ENCODE measurements at regions not wholly inside any gene's neighbourhood (a gene's known extent, or its start where the extent isn't known, plus 50 kb on each side); places are given as distances from the start of the nearest gene placed in this dataset.

DNA sequence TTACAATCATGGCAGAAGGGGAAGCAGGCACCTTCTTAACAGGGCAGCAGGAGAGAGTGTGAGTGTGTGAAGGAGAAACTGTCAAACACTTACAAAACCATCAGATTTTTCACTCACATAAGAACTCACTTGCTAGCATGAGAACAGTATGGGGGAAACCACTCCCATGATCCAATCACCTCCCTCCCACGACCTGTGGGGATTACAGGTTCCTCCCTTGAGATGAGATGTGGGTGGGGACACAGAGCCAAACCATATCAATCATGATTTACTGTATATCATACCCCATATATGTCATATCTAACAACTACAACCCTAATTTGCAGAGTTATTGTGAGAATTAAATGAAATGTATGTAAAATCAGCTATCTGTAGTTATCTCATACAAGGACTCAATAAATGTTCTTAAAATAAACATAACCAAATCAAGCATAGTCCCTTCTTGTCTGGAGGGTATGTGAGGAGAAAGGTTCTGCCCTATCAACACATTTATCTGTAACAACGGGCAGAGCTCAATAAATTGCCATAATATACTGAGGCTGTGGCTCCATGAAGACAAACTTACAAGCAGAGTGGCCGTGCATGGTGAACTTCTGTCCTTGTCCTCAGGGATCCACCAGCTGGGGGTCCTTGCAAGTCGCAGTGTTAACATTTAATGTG, 504.7 kb downstream of the SOX2 start:
- H4K20me1 ChIP-seq (ENCODE audit: control insufficient read depth, insufficient read depth, low read length, poor library complexity, severe bottlenecking), result no peaks in the 10 kb centered on the region
- Mint-ChIP-seq H3K27ac (no peak overlapping the region), H3K4me1 (no peaks in the 10 kb centered on the region), H3K27me3 (no peaks in the 10 kb centered on the region), H3K9me3 (ENCODE audit: insufficient read depth) (no peaks in the 10 kb centered on the region), H3K4me3 (no peak overlapping the region)
- intact Hi-C loops (cut with micrococcal nuclease), result no loop called here
- no peak overlapping the region for H3K4me3 ChIP-seq (ENCODE audit: control extremely low read depth in 1 of 5, extremely low read depth in 1 of 5, insufficient read depth in 1 of 5, low read depth in 2 of 5, low read length in 4 of 5)
- DNase-seq (no peak), ATAC-seq (ENCODE audit: low read depth) (no peak)
- H3K79me2 ChIP-seq (ENCODE audit: control insufficient read depth, insufficient read depth, low read length), result no peaks in the 10 kb centered on the region
- no peak overlapping the region for H3K27ac ChIP-seq (ENCODE audit: low read length in 2 of 2)
- ChIA-PET POLR2A (no interaction called here), CTCF (no interaction called here)
- no peaks in the 10 kb centered on the region for H3K4me1 ChIP-seq (ENCODE audit: control insufficient read depth in 2 of 2, insufficient read depth in 2 of 2, low read length in 2 of 2)
- TF ChIP-seq, protein P1, sequence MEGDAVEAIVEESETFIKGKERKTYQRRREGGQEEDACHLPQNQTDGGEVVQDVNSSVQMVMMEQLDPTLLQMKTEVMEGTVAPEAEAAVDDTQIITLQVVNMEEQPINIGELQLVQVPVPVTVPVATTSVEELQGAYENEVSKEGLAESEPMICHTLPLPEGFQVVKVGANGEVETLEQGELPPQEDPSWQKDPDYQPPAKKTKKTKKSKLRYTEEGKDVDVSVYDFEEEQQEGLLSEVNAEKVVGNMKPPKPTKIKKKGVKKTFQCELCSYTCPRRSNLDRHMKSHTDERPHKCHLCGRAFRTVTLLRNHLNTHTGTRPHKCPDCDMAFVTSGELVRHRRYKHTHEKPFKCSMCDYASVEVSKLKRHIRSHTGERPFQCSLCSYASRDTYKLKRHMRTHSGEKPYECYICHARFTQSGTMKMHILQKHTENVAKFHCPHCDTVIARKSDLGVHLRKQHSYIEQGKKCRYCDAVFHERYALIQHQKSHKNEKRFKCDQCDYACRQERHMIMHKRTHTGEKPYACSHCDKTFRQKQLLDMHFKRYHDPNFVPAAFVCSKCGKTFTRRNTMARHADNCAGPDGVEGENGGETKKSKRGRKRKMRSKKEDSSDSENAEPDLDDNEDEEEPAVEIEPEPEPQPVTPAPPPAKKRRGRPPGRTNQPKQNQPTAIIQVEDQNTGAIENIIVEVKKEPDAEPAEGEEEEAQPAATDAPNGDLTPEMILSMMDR (IDR thresholded peaks at IDR 0.05), result no peak
- TF ChIP-seq EZH2 (IDR thresholded peaks at IDR 0.05; ENCODE audit: borderline replicate concordance, insufficient read depth, low read depth, low read length, poor library complexity, severe bottlenecking), result no peak
- H3K9me3 ChIP-seq (ENCODE audit: control extremely low read depth in 1 of 3, control insufficient read depth in 2 of 3, insufficient read depth in 1 of 3, low read length in 2 of 3), result no peaks in the 10 kb centered on the region
- 74% methylated on average over 3 of the region's 4 CpGs for WGBS (ENCODE audit: insufficient coverage)
- no peak overlapping the region for H3K9ac ChIP-seq (ENCODE audit: low read length)
- H2AFZ ChIP-seq (ENCODE audit: insufficient read depth, low read depth, low read length, poor library complexity, severe bottlenecking), result no peak overlapping the region
- no peaks in the 10 kb centered on the region for H3K36me3 ChIP-seq (replicated peaks in 1 of 2; ENCODE audit: control extremely low read depth in 1 of 2, control insufficient read depth in 1 of 2, extremely low read depth in 1 of 2, insufficient read depth in 2 of 2, low read length in 1 of 2)
- H3K4me2 ChIP-seq (replicated peaks; ENCODE audit: low read depth, low read length, poor library complexity, severe bottlenecking), result no peak overlapping the region
- no peaks in the 10 kb centered on the region for H3K27me3 ChIP-seq (replicated peaks in 1 of 4; ENCODE audit: control extremely low read depth in 1 of 4, control insufficient read depth in 3 of 4, insufficient read depth in 4 of 4, low read length in 3 of 4)

- DNase-seq (no peak), ATAC-seq (ENCODE audit: low read depth) (no peak)
- H3K4me2 ChIP-seq (replicated peaks; ENCODE audit: low read depth, low read length, poor library complexity, severe bottlenecking), result no peak overlapping the region
- H4K20me1 ChIP-seq (ENCODE audit: control insufficient read depth, insufficient read depth, low read length, poor library complexity, severe bottlenecking), result no peaks in the 10 kb centered on the region
- no peak overlapping the region for H3K4me3 ChIP-seq (ENCODE audit: control extremely low read depth in 1 of 5, extremely low read depth in 1 of 5, insufficient read depth in 1 of 5, low read depth in 2 of 5, low read length in 4 of 5)
- H3K27me3 ChIP-seq (replicated peaks in 1 of 4; ENCODE audit: control extremely low read depth in 1 of 4, control insufficient read depth in 3 of 4, insufficient read depth in 4 of 4, low read length in 3 of 4), result no peaks in the 10 kb centered on the region
- Mint-ChIP-seq H3K27me3 (peaks cover 3% of the 10 kb centered on the region), H3K9me3 (ENCODE audit: insufficient read depth) (peaks cover 4% of the 10 kb centered on the region), H3K27ac (no peak overlapping the region), H3K4me1 (no peaks in the 10 kb centered on the region), H3K4me3 (no peak overlapping the region)
- H3K79me2 ChIP-seq (ENCODE audit: control insufficient read depth, insufficient read depth, low read length), result no peaks in the 10 kb centered on the region
- WGBS (ENCODE audit: insufficient coverage), result 50% methylated on average over 1 of the region's 1 CpG
- intact Hi-C loops (cut with micrococcal nuclease), result no loop called here
- H3K27ac ChIP-seq (ENCODE audit: low read length in 2 of 2), result no peak overlapping the region
- CTCF ChIA-PET, result no interaction called here
- no peak overlapping the region for H2AFZ ChIP-seq (ENCODE audit: insufficient read depth, low read depth, low read length, poor library complexity, severe bottlenecking)
- POLR2A ChIA-PET, result no interaction called here
- no peaks in the 10 kb centered on the region for H3K9me3 ChIP-seq (ENCODE audit: control extremely low read depth in 1 of 3, control insufficient read depth in 2 of 3, insufficient read depth in 1 of 3, low read length in 2 of 3)
- H3K9ac ChIP-seq (ENCODE audit: low read length), result no peak overlapping the region
- H3K4me1 ChIP-seq (ENCODE audit: control insufficient read depth in 2 of 2, insufficient read depth in 2 of 2, low read length in 2 of 2), result no peaks in the 10 kb centered on the region
- no peaks in the 10 kb centered on the region for H3K36me3 ChIP-seq (replicated peaks in 1 of 2; ENCODE audit: control extremely low read depth in 1 of 2, control insufficient read depth in 1 of 2, extremely low read depth in 1 of 2, insufficient read depth in 2 of 2, low read length in 1 of 2)
- TF ChIP-seq, protein P1 (IDR thresholded peaks at IDR 0.05), result no peak
- TF ChIP-seq EZH2 (IDR thresholded peaks at IDR 0.05; ENCODE audit: borderline replicate concordance, insufficient read depth, low read depth, low read length, poor library complexity, severe bottlenecking), result no peak
Measured at GRCh38 chr3:182220013-182220412, 508.3 kb downstream of the SOX2 start.
